Hematopoietic multipotent progenitor cell treated with erythropoietin and hydrocortisone succinate and interleukin-3 and kit ligand, for 6 days (in vitro differentiated cells): ENCODE measurements at regions not wholly inside any gene's neighbourhood (a gene's known extent, or its start where the extent isn't known, plus 50 kb on each side); places are given as distances from the start of the nearest gene placed in this dataset.

Experiments used
- DNase-seq: peaks from one replicate; pipeline ENCODE4 v3.0.0-alpha.2; 2015

- no peak for DNase-seq
Measured at GRCh38 chr10:90130321-90131086, 429.1 kb downstream of the KIF20B start.

GRCh38 chr10:90133606-90134005 is 432.2 kb downstream of the KIF20B start:
- no peak for DNase-seq

- no peak for DNase-seq
Measured at GRCh38 chr10:90136731-90137316, 435.4 kb downstream of the KIF20B start.

- peak; percentile 20 for DNase-seq
Measured at GRCh38 chr10:90138844-90139243, 437.5 kb downstream of the KIF20B start.

GRCh38 chr10:90141791-90142190 is 440.4 kb downstream of the KIF20B start:
- DNase-seq = no peak

- DNase-seq = no peak
Measured at GRCh38 chr10:90143937-90144336, 442.5 kb downstream of the KIF20B start.

- peak; percentile 3 for DNase-seq
Measured at GRCh38 chr10:90148116-90148855, 446.9 kb downstream of the KIF20B start.

GRCh38 chr10:90149563-90149962 is 448.2 kb downstream of the KIF20B start:
- DNase-seq = no peak

GRCh38 chr10:90162271-90162853 is 461.0 kb downstream of the KIF20B start:
- no peak for DNase-seq

- no peak for DNase-seq
Measured at GRCh38 chr10:90167174-90168064, 466.0 kb downstream of the KIF20B start.

GRCh38 chr10:90168244-90168643 is 466.9 kb downstream of the KIF20B start:
- no peak for DNase-seq

GRCh38 chr10:90171014-90171722 is 469.8 kb downstream of the KIF20B start:
- no peak for DNase-seq

- DNase-seq = no peak
Measured at GRCh38 chr10:90174531-90174930, 473.1 kb downstream of the KIF20B start.

- no peak for DNase-seq
Measured at GRCh38 chr10:90175161-90175681, 473.8 kb downstream of the KIF20B start.

GRCh38 chr10:90179696-90180407 is 478.5 kb downstream of the KIF20B start:
- no peak for DNase-seq

- no peak for DNase-seq
Measured at GRCh38 chr10:90180886-90181691, 479.7 kb downstream of the KIF20B start.

- no peak for DNase-seq
Measured at GRCh38 chr10:90192825-90193224, 491.4 kb downstream of the KIF20B start.

GRCh38 chr10:90193240-90193985 is 492.0 kb downstream of the KIF20B start:
- no peak for DNase-seq

GRCh38 chr10:90195288-90195840 is 494.0 kb downstream of the KIF20B start:
- no peak for DNase-seq
